ENCODE measurements at regions not wholly inside any gene's neighbourhood (a gene's known extent, or its start where the extent isn't known, plus 50 kb on each side); places are given as distances from the start of the nearest gene placed in this dataset.

DNA sequence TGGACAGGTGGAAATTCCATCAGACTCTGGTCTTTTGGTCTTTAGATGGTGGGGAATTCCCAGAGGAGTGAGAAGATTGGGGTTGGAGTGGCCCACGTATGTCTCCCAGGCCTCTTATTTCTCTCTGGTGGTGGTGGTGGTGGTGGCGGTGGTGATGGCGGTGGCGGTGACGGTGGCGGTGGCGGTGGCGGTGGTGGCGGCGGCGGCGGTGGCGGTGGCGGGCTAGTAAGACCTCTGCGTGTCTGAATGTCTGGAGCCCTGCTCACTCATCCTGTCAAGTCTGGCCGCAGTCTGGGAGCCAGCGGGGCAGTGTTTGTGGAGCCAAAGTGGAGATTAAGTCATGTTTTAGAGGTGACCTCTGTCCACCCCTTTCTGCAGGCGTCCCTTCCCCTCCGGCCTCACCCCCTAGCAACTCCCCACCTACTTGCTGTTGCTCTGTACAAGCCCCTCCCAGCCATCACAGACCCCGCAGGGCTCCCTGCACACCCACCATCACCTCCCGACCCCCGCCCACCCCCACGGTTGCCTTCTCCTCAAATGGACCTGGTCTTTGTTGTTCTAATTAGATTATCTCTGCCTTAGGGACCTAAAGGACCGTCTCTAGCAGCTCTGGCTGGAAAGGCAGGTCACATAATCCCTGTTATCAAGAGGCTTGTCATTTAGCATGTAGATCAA is 165.0 kb upstream of the TBX20 start:
- Histone ChIP-seq H3K4me1 (ENCODE audit: control insufficient read depth, insufficient read depth, low read length) (no peaks in the 10 kb centered on the region), H4K20me1 (ENCODE audit: insufficient read depth, low read length) (no peaks in the 10 kb centered on the region), H3K56ac (ENCODE audit: extremely low read depth, insufficient read depth, low read length) (no peak overlapping the region), H2BK20ac (ENCODE audit: low read depth, low read length) (no peak overlapping the region), H3K9me3 (ENCODE audit: control insufficient read depth, insufficient read depth, low read length) (no peaks in the 10 kb centered on the region), H3K4me2 (ENCODE audit: low read depth, low read length) (no peak overlapping the region), H3K18ac (ENCODE audit: low read depth, low read length) (no peak overlapping the region), H3K4me3 (ENCODE audit: insufficient read depth, low read depth, low read length) (no peak overlapping the region), H3K79me1 (ENCODE audit: low read depth in 1 of 2, low read length in 2 of 2) (no peaks in the 10 kb centered on the region), H4K91ac (ENCODE audit: insufficient read depth, low read depth, low read length) (no peak overlapping the region), H3K36me3 (ENCODE audit: control insufficient read depth, insufficient read depth, low read length) (no peaks in the 10 kb centered on the region), H3K9ac (ENCODE audit: low read depth, low read length) (no peak overlapping the region), H2BK120ac (ENCODE audit: low read depth, low read length) (no peak overlapping the region), H2BK5ac (ENCODE audit: low read depth, low read length, poor library complexity, severe bottlenecking) (no peak overlapping the region), H3K14ac (replicated peaks; ENCODE audit: low read depth, low read length) (no peak overlapping the region), H2AK5ac (ENCODE audit: low read depth, low read length) (no peak overlapping the region), H4K8ac (ENCODE audit: low read depth in 2 of 2, low read length in 2 of 2) (no peak overlapping the region), H4K5ac (ENCODE audit: low read depth, low read length) (no peak overlapping the region), H3K23ac (ENCODE audit: low read depth, low read length) (no peak overlapping the region), H3K27me3 (ENCODE audit: control insufficient read depth, insufficient read depth, low read length) (no peaks in the 10 kb centered on the region), H2AK9ac (replicated peaks; ENCODE audit: low read depth, low read length, poor library complexity) (no peak overlapping the region), H2AFZ (replicated peaks; ENCODE audit: low read length, poor library complexity) (no peak overlapping the region), H3K27ac (ENCODE audit: insufficient read depth, low read length) (no peak overlapping the region), H3K4ac (ENCODE audit: low read depth, low read length) (no peak overlapping the region), H3K9me1 (ENCODE audit: insufficient read depth, low read length) (no peaks in the 10 kb centered on the region), H2BK15ac (ENCODE audit: low read depth, low read length) (no peak overlapping the region)
- BruUV-seq (replicated peaks) = no TSS peak
- TF ChIP-seq RAD21 (IDR thresholded peaks at IDR 0.05; ENCODE audit: low read length) (no peak), MXI1 (IDR thresholded peaks at IDR 0.05; ENCODE audit: borderline replicate concordance, low read depth, low read length) (no peak), FOS (IDR thresholded peaks at IDR 0.05; ENCODE audit: low read depth, low read length) (no peak), CHD1 (IDR thresholded peaks at IDR 0.05; ENCODE audit: low read depth, low read length) (no peak), POLR2A (IDR thresholded peaks at IDR 0.05; ENCODE audit: low read depth, low read length) (no peak)
- TF ChIP-seq, protein P1, sequence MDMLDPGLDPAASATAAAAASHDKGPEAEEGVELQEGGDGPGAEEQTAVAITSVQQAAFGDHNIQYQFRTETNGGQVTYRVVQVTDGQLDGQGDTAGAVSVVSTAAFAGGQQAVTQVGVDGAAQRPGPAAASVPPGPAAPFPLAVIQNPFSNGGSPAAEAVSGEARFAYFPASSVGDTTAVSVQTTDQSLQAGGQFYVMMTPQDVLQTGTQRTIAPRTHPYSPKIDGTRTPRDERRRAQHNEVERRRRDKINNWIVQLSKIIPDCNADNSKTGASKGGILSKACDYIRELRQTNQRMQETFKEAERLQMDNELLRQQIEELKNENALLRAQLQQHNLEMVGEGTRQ (IDR thresholded peaks at IDR 0.05; ENCODE audit: low read depth, low read length) = no peak
- ChIA-PET CTCF (no interaction called here), POLR2A (ENCODE audit: unreplicated experiment) (no interaction called here)
- in situ Hi-C loops (cut with MboI; ENCODE audit: low sequenced_read_pairs) = no loop called here
- DNase-seq (no peak), ATAC-seq (ENCODE audit: low read depth) (no peak)
- 20% methylated on average over 2 of the region's 24 CpGs; no CpG with 5 or more reads in 1 of the 2 experiments for WGBS, 2 experiments (ENCODE audit: extremely low coverage in 2 of 2, insufficient read length in 1 of 2)
- intact Hi-C loops (cut with micrococcal nuclease) = no loop called here
- dilution Hi-C loops (cut with HindIII; ENCODE audit: low sequenced_read_pairs, unreplicated experiment) = no loop called here

All from IMR-90 (cell line).